LNCaP clone FGC (cell line): ENCODE measurements at regions not wholly inside any gene's neighbourhood (a gene's known extent, or its start where the extent isn't known, plus 50 kb on each side); places are given as distances from the start of the nearest gene placed in this dataset.

Source experiments
- DNase-seq: peaks from one replicate; pipeline ENCODE4 v3.0.0-alpha.2; 2011; ENCODE audit warnings: low read depth
- H3K4me3 ChIP-seq: 2 replicates; pipeline ENCODE4 v1.5.1; 2011; ENCODE audit warnings: mild to moderate bottlenecking, low read depth, low read length, control low read depth
- CTCF ChIP-seq: IDR thresholded peaks from 2 replicates; pipeline ENCODE4 v1.5.1; 2012; ENCODE audit warnings: mild to moderate bottlenecking; ENCODE audit not compliant: control insufficient read depth, insufficient read depth; ENCODE audit errors: extremely low read depth

DNA sequence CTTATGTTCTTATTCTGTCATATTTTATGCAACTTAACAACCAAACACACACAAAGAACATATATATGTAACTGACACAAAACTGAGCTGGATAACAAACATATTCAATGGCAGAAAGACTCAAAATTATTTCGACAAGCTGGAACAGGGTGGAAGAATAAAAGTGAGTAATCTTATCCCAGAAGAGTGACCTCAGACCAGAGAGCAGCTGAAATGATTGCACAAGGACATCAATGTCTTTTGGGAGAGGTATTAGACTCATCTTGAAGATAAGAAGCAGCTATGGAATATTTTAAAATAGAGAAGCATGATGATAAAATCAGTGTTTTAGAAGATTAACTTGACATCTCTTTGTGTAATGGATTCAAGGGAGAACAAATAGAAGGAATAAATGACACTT, 191.6 kb upstream of the PRDM1 start:
- TF ChIP-seq CTCF = no peak
- no peak overlapping the region for H3K4me3 ChIP-seq

GRCh38 chr6:105893741-105894140, 192.4 kb upstream of the PRDM1 start:
- no peak for DNase-seq
- TF ChIP-seq CTCF = no peak
- H3K4me3 ChIP-seq = no peak overlapping the region

More for the DNA sequence above, 191.6 kb upstream of the PRDM1 start:
- DNase-seq = no peak

DNA sequence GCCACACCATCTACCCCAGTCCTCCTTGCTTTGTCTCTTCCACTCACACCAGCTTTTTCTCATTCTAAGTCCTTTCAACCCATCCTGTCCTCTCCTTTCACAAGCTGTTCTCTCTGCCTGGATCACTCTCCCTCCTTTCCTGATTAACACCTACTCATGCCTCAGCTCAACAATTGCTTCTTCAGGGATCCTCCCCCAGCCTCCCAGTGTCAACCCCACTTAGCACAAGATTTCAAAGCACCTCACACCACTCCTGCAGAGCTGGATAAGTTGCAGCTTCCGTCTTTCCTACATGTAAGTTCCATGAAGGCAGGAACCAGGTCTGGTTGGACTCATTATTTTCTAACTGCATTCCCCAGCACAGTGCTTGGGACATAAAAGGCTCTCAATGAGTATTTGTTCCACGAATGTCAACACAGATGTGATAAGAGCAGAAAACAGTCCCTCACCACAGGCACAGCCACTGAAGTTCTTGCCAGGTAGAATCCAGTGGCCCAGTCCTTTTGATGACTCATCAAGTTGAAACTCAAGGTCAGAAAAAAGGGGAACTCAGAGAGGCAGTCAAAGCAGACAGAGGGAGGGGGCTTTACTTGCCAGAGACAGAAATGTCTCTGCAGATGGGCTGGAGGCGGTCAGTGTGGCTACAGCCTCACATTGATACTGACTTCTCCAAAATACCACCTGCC, 193.4 kb upstream of the PRDM1 start:
- no peak overlapping the region for H3K4me3 ChIP-seq
- DNase-seq = no peak
- no peak for TF ChIP-seq CTCF

DNA sequence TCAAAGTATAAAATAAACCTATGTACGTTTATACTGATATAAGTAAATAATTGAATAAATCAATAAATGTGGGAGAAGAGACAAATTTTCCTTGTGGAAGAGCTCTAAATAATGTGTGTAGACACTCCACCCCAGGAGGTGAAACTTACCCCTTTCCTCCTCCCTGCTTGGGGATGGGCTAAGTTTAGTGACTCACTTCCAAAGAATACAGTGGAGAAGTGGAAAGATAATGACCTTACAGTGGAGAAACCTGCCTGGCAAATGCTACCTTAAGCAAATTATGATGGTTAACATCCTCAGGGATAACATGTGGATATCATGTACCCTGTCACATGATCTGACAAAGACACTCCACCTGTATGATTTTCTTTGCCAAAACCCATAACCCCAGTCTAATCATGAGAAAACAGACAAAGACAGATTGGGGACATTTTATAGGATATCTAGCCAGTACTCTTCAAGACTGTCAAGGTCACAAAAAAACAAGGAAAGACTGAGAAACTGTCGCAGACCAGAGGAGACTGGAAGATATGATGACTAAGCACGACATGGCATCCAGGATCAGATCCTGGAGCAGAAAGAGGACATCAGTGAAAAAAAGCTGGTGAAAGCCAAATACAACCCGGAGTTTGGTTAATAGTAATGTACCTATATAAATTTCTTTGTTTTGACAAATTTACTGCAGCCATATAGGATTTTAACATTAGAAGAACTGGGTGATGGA, 195.5 kb upstream of the PRDM1 start:
- DNase-seq = no peak
- no peak for TF ChIP-seq CTCF
- no peak overlapping the region for H3K4me3 ChIP-seq

GRCh38 chr6:105889902-105890301, 196.2 kb upstream of the PRDM1 start:
- no peak overlapping the region for H3K4me3 ChIP-seq
- TF ChIP-seq CTCF = no peak
- no peak for DNase-seq

DNA sequence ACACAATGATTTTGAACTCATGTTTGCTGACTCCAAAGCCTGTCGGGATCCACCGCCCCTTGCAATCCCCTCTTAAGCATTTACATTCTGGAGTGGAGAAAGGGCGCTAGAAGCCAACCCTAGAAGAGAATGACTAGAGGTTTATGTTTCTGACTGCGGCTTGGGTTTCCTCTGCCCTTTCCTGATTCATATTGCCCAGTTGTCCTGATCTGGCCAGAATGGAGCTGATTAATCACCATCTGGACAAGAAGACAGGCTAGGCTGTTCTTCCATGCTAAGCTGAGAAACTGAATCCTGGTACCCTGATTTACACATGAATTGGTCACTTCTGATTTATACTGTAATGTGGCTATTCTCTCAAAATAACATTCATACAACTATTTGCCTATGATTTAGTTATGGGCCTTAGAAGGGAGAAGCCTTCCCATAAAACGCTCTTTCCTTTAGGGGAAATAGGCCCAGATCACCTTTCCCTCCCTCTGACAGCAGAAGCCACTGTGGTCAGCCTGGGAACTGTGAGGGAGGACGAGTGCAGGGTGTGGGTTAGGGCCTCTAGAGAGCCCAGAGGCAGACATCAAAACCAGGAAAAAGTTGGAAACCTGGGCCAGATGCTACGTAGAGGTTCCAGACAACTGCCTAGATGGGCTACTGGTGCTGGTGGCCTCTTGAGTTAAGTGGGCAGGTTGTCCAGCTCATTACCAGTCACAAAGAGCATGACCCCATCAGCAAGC, 199.2 kb upstream of the PRDM1 start:
- H3K4me3 ChIP-seq = no peak overlapping the region
- TF ChIP-seq CTCF = no peak
- no peak for DNase-seq
